ENCODE measurements at regions not wholly inside any gene's neighbourhood (a gene's known extent, or its start where the extent isn't known, plus 50 kb on each side); places are given as distances from the start of the nearest gene placed in this dataset.
A peak's percentile ranks its signal among the peaks of the same experiment; 100 is the strongest.

DNA sequence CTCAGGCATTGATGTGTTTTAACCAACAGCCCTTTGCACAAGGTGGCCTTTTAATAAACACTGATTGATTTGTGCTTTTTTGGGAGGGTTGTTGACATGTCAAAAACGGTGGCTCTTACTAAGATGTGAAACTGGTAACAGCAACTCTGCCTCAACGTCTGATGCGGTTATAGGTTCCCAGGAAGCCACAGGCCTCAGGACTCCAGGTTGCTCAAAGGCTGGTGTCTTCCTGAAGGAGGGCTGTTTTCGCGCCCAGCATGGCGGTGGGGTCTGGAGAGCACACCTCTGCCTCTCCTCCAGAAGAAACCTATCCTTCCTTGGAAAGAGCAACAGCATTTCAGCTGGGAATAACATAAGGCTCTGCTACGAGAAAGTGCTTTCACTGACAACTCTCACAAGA is 187.5 kb downstream of the IRF8 start:
- H3K4me1 ChIP-seq = peaks cover 18% of the 10 kb centered on the region
- H3K9me3 ChIP-seq = no peaks in the 10 kb centered on the region
- ATAC-seq (no peak), DNase-seq (no peak)
- no peaks in the 10 kb centered on the region for H3K36me3 ChIP-seq
- peak overlapping the region; percentile 72 for H3K27ac ChIP-seq
- peaks cover 13% of the 10 kb centered on the region for H3K27me3 ChIP-seq (ENCODE audit: low read depth)
- intact Hi-C loops (cut with DNase I) = no loop called here
- TF ChIP-seq, protein P1, sequence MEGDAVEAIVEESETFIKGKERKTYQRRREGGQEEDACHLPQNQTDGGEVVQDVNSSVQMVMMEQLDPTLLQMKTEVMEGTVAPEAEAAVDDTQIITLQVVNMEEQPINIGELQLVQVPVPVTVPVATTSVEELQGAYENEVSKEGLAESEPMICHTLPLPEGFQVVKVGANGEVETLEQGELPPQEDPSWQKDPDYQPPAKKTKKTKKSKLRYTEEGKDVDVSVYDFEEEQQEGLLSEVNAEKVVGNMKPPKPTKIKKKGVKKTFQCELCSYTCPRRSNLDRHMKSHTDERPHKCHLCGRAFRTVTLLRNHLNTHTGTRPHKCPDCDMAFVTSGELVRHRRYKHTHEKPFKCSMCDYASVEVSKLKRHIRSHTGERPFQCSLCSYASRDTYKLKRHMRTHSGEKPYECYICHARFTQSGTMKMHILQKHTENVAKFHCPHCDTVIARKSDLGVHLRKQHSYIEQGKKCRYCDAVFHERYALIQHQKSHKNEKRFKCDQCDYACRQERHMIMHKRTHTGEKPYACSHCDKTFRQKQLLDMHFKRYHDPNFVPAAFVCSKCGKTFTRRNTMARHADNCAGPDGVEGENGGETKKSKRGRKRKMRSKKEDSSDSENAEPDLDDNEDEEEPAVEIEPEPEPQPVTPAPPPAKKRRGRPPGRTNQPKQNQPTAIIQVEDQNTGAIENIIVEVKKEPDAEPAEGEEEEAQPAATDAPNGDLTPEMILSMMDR (IDR thresholded peaks at IDR 0.05) = no peak
- H3K4me3 ChIP-seq = no peak overlapping the region

DNA sequence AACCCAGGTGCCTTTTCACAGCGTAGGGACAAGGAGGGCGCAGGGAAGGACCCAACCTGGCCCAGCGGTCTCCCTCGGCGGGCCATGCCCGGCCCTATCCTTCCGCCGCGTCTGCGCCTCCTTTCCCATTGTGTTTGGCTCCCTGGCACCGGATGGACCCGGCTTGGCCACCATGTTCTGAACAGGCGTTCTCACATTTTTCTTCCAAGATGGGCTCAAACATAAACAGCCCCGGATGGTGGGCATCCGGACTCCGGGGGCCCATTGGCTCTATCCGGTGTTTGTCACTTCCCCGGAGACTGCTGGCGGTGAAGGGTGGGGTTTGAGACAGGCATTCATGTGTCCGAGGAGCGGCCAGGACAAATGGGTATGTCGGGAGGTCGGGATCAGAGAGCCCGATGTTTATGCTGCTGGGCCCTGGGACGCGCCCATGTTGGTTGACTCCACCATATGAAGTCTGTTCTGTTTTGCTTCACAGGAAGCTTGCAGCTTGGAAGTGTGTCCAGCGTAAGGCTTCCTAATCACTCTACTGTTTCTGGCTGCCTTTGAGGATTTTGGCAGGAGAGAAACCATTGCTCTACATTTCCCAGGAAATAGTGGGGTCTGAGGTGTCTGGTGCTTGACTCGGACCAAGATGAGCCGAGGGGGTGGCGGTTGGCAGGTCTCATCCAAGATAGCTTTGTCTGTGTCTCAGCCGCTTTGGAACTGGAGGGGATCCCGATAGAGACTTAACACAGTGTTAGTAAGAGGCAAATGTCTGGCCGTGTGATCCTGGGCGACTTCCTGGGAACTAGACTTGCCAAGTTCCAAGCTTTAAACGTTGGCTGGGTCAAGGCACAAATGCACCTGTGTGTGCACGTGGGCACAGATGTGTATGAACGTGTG is 188.3 kb downstream of the IRF8 start:
- H3K27me3 ChIP-seq (ENCODE audit: low read depth) = peaks cover 13% of the 10 kb centered on the region
- TF ChIP-seq, protein P1 (IDR thresholded peaks at IDR 0.05) = no peak
- H3K4me3 ChIP-seq = no peak overlapping the region
- no peaks in the 10 kb centered on the region for H3K36me3 ChIP-seq
- intact Hi-C loops (cut with DNase I) = no loop called here
- H3K27ac ChIP-seq = peak overlapping the region; percentile 72
- peak; percentile 47 to 57 for ATAC-seq
- H3K9me3 ChIP-seq = no peaks in the 10 kb centered on the region
- H3K4me1 ChIP-seq = peaks cover 18% of the 10 kb centered on the region
- peak; percentile 58 for DNase-seq

DNA sequence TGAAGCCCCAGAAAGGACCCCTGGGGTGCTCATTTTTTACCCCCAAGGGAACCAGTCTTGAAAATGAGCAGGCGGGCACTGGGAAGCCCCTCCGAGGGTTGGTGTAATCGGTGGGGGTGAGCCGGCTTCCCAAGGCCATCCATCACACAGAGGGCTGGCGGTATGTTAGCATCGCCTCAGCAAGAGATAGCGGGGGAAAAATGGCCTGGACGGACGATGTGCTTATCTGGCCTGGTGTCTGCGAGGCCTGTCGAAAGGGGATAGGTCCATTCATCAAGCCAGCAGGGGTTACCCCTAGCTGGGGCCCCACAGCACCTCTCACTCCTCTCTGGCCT is 188.9 kb downstream of the IRF8 start:
- H3K9me3 ChIP-seq = no peaks in the 10 kb centered on the region
- TF ChIP-seq, protein P1 (IDR thresholded peaks at IDR 0.05) = no peak
- peaks cover 12% of the 10 kb centered on the region for H3K27me3 ChIP-seq (ENCODE audit: low read depth)
- ATAC-seq (no peak), DNase-seq (no peak)
- no peaks in the 10 kb centered on the region for H3K36me3 ChIP-seq
- peaks cover 18% of the 10 kb centered on the region for H3K4me1 ChIP-seq
- H3K27ac ChIP-seq = peak overlapping the region; percentile 72
- H3K4me3 ChIP-seq = no peak overlapping the region
- intact Hi-C loops (cut with DNase I) = no loop called here

DNA sequence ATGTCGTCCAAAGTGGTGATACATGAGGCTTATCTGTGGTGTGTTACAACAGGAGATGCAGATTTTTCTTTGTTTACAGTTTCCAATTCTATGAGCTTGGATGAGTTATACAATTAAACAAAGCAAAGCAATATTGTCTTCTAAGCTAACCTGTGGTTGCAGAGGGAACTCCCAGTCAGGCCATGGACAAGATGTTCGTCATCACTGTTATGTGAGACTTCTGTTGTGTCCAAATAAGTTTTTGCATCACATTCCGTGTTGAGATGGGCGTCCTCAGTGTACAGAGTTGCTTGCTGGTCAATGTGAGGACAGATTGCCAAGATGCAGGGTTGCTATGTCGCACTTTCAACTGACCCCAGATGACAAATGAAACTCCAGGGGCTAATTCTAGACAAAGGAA is 189.3 kb downstream of the IRF8 start:
- no peak overlapping the region for H3K4me3 ChIP-seq
- DNase-seq = no peak
- TF ChIP-seq, protein P1 (IDR thresholded peaks at IDR 0.05) = no peak
- H3K4me1 ChIP-seq = peaks cover 18% of the 10 kb centered on the region
- no peak for ATAC-seq
- H3K9me3 ChIP-seq = no peaks in the 10 kb centered on the region
- H3K27me3 ChIP-seq (ENCODE audit: low read depth) = peaks cover 8% of the 10 kb centered on the region
- peak overlapping the region; percentile 72 for H3K27ac ChIP-seq
- H3K36me3 ChIP-seq = no peaks in the 10 kb centered on the region
- intact Hi-C loops (cut with DNase I) = no loop called here

DNA sequence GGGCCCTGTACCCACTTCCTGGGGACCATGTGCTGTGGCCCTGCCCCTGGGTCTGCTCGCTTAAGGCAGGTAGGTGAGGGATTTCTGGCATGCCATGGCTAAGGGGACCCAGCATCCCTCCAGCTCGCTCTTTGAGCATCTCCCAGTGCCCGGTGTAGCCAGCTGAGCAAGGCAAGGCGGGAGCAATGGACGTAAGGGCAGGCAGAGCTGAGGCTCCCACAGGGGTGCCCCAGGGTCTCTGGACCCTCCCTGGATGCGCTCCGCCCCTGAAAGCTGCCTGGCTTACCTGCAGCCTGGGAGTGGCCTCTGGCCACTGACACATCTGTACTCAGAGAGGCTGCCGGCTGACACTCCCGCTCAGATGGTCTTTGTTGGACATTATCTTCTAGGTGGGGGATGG is 189.9 kb downstream of the IRF8 start:
- Histone ChIP-seq H3K27ac (peak overlapping the region; percentile 18), H3K36me3 (no peaks in the 10 kb centered on the region), H3K4me3 (no peak overlapping the region), H3K27me3 (ENCODE audit: low read depth) (peaks cover 5% of the 10 kb centered on the region), H3K4me1 (peaks cover 18% of the 10 kb centered on the region), H3K9me3 (no peaks in the 10 kb centered on the region)
- TF ChIP-seq, protein P1 (IDR thresholded peaks at IDR 0.05) = no peak
- intact Hi-C loops (cut with DNase I) = no loop called here
- DNase-seq = no peak
- ATAC-seq = no peak
